ENCODE measurements at regions not wholly inside any gene's neighbourhood (a gene's known extent, or its start where the extent isn't known, plus 50 kb on each side); places are given as distances from the start of the nearest gene placed in this dataset.

DNA sequence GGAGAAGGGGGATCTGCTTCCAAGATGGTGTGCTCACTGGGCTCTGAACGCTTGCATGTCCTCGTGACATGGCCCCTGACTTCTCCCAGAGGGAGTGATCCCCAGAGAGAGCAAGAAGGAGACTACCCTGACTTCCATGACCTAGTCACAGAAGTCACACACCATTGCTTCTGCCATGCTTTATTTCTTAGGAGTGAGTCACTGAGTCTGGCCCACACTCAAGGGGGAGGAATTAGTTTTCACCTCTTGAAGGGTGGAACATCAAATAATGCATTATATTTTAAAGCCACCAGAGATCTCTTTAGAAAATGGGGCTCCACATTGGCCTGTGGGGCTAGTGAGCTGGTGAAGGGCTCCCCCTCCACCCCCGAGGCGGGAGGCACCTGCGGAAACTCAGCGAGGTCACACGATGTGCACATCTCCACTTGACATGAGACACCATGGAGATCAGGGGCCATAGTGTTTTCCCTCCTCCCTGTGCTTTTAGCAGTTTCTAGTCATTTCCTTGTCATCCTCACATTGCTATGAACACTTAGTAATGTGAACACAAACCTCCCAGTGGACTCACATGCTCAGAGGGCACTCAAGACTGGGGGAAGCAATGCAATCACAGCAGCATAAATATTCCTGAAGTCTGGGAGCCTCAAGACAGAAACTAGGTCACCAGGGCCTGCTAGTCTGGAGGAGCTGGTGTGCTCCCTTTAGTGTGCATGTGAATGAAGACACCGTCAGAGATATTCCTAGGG lies 87.4 kb upstream of the FZD10 start:
- no peak for DNase-seq

DNA sequence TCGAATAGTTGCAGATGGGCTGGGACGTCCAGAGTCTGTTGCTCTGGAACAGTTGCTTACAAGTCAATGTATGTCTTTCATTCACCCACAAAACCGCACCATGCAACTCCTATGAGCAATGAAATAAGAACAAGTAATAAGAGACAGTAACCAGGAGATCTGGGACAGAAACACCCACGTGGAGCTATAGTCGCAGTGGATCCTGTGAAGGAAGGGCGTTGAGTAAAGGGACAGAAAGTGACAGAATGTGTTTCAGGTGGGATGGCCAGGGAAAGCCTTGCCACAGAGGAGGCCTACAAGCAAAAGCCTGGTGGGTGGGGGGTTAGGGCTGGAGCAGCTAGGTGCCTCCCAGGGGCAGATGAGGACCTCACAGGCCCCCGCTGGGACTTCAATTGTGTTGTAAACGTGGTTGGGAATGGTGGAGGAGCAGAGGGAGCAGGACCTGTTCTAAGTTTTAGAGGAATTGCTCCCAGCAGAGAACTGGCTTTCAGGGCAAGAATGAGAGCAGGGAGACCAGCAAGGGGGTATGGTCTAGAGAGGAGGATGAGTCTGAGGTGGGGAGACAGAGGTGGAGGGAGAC lies 86.7 kb upstream of the FZD10 start:
- DNase-seq, result no peak

- no peak for DNase-seq
These were observed 86.1 kb upstream of the FZD10 start for GRCh38 chr12:130076126-130076525.

GRCh38 chr12:130076752-130077151 lies 85.5 kb upstream of the FZD10 start:
- no peak for DNase-seq

DNA sequence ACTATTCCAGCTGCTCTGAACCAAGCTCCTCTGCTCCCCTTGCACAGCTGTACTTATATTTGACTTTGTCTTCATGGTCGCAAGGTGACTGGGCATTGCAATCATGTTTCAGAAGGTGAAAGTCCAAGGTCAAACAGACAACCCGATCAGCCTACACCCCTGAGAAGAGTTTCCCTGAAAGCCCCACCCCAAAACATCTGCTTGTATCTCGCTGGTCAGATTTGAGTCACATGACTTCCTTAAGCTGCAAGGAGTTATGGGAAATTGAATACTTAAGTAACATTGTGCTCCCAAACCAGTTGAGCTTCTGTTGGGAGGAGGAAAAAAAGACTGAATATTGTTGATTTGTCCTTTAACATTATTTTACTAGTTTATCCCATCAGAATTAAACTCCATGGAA lies 83.4 kb upstream of the FZD10 start:
- DNase-seq, result no peak

DNA sequence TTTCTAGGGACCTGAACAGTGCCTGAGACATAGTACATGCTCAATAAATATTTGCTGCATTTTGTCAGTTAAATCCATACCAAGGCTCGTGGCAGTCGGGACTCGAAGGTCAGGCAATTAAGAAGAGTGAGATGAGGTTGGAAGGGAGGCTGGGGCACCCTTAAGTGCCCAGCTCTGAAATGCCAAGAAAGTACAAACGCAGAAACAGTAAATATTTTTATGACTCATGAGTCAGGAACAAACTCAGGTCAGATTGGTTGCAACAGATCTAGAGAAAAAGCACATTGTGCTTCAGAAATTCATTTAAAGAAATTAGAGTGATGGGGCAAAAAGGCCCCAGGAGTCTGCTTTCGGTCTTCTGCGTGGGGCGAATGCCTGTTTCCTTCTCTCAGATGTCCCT lies 83.0 kb upstream of the FZD10 start:
- no peak for DNase-seq

- DNase-seq, result no peak
These were observed 82.1 kb upstream of the FZD10 start for GRCh38 chr12:130080205-130080604.

- DNase-seq, result no peak
These were observed 81.0 kb upstream of the FZD10 start for GRCh38 chr12:130081117-130081805.

DNA sequence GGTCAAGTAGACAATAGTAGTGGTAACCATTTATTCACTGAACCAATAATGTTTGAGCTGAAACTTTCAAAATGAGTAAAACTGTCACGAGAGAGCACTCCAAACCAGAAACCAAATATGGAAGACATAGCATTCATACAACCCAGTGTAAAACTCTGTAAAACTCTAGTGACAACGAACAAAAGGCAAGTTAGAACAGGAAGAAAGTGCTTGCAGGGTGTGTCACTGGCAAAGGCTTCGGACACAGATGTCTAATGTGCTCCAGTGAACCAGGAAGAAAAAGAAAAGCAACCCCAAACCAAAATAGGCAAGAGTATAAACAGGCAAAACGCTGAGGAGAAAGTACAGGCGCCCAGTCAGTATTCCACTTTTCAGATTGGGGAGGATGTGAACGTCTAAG lies 79.3 kb upstream of the FZD10 start:
- DNase-seq, result no peak

DNA sequence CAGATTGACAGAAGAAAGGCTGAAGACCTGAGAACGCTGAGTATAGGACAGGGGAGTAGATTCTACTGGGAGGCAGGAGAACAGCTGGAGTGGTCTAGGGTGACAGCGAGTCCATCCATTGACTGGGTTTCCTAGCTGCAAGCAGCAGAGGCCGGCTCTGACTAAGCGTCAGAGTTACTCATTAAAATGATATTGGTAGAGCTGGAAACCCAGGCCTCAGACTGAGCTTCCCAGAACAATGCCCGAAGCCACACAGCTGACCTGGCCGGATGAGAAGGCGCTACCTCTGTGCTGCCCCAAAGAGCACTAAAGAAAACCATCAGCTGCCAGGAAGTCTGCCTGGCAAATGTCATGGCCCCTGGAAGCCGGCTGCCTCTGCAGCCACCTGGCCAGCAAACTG lies 78.5 kb upstream of the FZD10 start:
- DNase-seq, result no peak

- no peak for DNase-seq
These were observed 77.9 kb upstream of the FZD10 start for GRCh38 chr12:130084359-130084758.

DNA sequence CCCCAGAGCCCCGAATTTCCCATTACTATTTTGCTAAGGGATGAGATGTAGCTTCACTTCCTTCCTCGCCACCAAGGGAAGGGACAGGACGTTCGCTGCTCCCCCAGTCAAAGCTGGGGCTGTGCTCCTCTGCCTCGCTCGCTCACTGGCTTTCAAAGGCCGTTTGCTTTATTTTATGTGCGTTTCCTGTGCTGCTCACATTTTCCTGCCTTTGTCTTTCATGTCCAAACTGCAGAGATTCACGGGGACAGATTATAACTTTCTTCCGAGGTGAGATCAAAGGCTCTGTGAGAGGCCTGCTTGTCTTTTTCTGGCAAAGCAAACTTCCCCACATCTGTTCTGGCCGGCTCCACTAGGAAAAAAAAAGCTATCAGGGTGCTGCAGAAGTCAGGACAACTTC lies 76.0 kb upstream of the FZD10 start:
- DNase-seq, result no peak

DNA sequence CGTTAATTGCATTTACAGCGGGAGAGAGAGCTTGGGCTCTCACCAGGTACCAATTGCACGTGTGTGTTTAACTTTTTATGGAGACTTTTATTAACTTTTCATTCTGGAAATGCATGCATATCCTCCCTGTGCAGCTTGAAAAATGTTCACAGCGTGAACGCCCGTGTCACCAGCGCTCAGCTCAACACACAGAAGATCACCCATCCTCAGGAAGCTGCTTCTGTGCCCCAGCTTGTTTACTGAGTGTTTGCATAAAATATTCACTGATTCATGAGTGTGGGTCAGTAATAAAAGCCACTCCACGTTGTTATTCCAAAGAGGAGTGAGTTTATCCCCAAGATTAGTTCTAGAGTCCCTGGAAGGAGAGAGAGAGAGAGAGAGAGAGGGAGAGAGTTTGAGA lies 75.5 kb upstream of the FZD10 start:
- no peak for DNase-seq

DNA sequence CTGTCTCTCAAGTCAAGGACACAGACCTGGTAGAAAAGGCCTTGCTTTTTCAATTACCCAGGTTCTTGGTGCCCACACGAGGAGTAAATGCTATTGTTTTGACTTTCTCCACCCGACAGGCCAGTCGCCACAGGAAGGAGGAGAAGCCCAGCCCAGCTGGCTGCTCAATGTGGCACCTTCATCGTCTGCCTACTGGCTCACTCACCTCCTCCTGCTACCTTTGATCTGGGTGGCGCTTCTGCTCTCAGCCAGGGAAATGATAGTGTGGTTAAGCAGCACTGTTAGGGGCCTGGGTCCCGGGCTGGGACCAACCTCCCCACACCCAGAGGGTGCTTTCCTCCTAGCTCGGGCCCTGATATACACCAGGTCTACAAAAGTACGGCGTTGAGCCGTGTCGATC lies 75.0 kb upstream of the FZD10 start:
- no peak for DNase-seq

GRCh38 chr12:130088504-130088903 lies 73.8 kb upstream of the FZD10 start:
- DNase-seq, result no peak

DNA sequence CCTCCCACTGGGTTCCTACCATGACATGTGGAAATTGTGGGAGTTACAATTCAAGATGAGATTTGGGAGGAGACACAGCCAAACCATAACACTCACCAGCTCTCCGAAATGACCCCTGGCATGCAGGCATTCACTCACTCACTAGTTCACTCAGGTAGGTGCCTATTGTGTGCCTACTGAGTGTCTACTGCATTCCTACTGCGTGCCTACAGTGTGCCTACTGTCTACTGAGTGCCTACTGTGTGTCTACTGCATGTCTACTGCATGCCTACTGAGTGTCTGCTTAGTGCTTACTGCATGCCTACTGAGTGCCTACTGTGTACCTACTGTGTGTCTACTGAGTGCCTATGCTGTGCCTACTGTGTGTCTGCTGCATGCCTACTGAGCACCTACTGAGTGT lies 71.7 kb upstream of the FZD10 start:
- no peak for DNase-seq

GRCh38 chr12:130093380-130093779 lies 68.9 kb upstream of the FZD10 start:
- DNase-seq, result no peak

DNA sequence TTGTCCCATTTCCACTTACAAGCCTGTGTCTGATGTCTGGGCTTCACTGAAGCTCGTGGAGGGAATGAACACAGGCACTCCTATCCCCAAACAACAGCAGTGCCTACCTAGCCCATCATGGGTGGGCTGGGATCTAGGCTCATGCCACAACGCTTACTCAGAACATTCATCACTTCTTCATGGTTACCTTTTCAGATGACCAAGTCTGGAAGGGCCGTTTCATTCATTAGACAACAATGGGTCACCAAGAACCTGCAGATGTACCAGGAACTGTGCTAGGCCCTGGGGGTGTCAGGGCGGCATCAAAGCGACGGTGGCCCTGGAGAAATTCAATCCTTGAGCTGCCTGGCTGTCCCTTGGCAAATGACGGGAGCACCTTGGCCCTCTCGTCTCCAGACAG lies 64.9 kb upstream of the FZD10 start:
- DNase-seq, result no peak

DNA sequence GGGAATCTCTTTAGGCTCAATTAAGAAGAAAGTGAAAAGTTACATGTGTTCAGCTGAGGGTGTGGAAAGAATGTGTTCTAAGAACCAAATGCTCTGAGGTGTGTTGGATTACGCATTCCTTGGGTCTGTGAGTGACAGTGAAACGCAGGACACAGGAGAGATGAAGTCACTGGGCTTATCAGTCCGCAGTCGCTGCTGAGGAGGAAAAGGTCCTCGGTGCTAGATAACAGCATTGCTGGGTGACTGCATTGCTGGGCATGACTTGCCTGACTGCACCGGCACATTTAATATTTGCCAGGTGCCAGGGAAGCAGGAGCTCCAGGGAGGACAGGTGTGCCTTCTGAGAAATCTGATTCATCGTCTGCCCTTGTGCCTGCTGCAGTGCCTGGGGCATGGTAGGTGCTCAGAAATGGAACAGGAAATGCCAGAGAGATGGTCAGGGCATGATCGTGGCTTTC lies 64.4 kb upstream of the FZD10 start:
- DNase-seq, result no peak

GRCh38 chr12:130098301-130099005 lies 63.8 kb upstream of the FZD10 start:
- DNase-seq, result no peak

GRCh38 chr12:130100634-130101362 lies 61.5 kb upstream of the FZD10 start:
- no peak for DNase-seq

DNA sequence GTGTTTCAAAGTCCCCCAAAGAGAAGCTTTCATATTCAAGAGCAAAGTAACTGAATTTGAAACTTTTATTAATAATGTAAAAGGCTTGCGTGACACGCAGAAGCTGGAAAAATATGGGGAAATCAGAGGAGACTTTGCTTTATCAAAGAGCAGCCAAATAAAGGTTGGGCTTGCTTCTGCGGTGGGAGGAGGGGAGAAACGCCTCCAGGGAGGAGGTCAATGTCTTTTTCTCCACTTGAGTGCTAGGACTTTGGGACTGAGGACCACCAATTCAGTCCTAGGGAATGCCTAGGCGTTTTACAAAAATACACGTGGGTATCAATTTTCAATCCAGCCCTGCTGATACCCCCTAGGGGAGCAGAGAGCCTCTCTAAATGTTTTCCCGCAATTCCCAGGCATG lies 60.9 kb upstream of the FZD10 start:
- no peak for DNase-seq

DNA sequence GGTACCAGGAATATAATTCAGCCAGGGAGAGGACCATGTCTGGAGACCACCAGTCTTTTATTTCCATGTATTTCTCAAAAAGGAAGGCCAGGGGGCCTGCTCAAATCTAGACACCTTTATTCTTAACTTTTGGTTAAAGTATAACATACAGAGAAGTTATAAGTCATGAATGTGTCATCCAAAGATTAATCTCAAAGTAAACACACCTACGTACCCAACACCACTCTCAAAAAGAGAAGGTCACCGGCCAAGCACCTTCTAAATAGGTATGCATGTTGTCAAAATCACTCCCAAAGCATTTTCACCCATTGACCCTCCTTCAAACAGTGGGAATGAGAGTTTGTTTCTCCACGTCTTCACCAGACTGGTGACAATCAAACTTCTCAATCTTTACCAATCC lies 60.0 kb upstream of the FZD10 start:
- DNase-seq, result no peak

Measured in stimulated activated CD4-positive, alpha-beta T cell treated with anti-CD3 and anti-CD28 coated beads, Interleukin-2, amount 100 ng/mL, for 48 hours (primary cell).